ENCODE measurements at regions not wholly inside any gene's neighbourhood (a gene's known extent, or its start where the extent isn't known, plus 50 kb on each side); places are given as distances from the start of the nearest gene placed in this dataset.

- Histone ChIP-seq H3K9me3 (ENCODE audit: control insufficient read depth, insufficient read depth, low read length) (no peaks in the 10 kb centered on the region), H3K27me3 (ENCODE audit: control insufficient read depth, insufficient read depth, low read length) (no peaks in the 10 kb centered on the region), H3K36me3 (ENCODE audit: control insufficient read depth, insufficient read depth, low read length) (no peaks in the 10 kb centered on the region), H3K4me1 (ENCODE audit: control insufficient read depth, insufficient read depth, low read length) (no peaks in the 10 kb centered on the region; the same call in 1 of the 2 replicates), H3K4me3 (ENCODE audit: low read length) (no peak overlapping the region), H3K27ac (ENCODE audit: low read length) (no peak overlapping the region)
- no CpG with 5 or more reads among the region's 2 CpGs for WGBS (ENCODE audit: insufficient coverage, insufficient read length)
- no peak for DNase-seq (ENCODE audit: low read depth, low spot score)
These were observed 178.6 kb downstream of the ZNF674 start for GRCh38 chrX:46366381-46367207.

- H3K9me3 ChIP-seq (ENCODE audit: control insufficient read depth, insufficient read depth, low read length), result no peaks in the 10 kb centered on the region
- DNase-seq (ENCODE audit: low read depth, low spot score), result no peak
- H3K36me3 ChIP-seq (ENCODE audit: control insufficient read depth, insufficient read depth, low read length), result no peaks in the 10 kb centered on the region
- WGBS (ENCODE audit: insufficient coverage, insufficient read length), result no CpG with 5 or more reads among the region's 1 CpG
- no peak overlapping the region for H3K4me3 ChIP-seq (ENCODE audit: low read length)
- no peak overlapping the region for H3K27ac ChIP-seq (ENCODE audit: low read length)
- no peaks in the 10 kb centered on the region for H3K4me1 ChIP-seq (ENCODE audit: control insufficient read depth, insufficient read depth, low read length)
- H3K27me3 ChIP-seq (ENCODE audit: control insufficient read depth, insufficient read depth, low read length), result no peaks in the 10 kb centered on the region
These were observed 190.7 kb downstream of the ZNF674 start for GRCh38 chrX:46354481-46354880.

- Histone ChIP-seq H3K4me1 (ENCODE audit: control insufficient read depth, insufficient read depth, low read length) (peaks cover 4% of the 10 kb centered on the region; the same call in 1 of the 2 replicates), H3K27me3 (ENCODE audit: control insufficient read depth, insufficient read depth, low read length) (no peaks in the 10 kb centered on the region), H3K4me3 (ENCODE audit: low read length) (no peak overlapping the region), H3K27ac (ENCODE audit: low read length) (no peak overlapping the region), H3K36me3 (ENCODE audit: control insufficient read depth, insufficient read depth, low read length) (no peaks in the 10 kb centered on the region), H3K9me3 (ENCODE audit: control insufficient read depth, insufficient read depth, low read length) (no peaks in the 10 kb centered on the region)
- DNase-seq (ENCODE audit: low read depth, low spot score), result no peak
- no CpG with 5 or more reads among the region's 1 CpG for WGBS (ENCODE audit: insufficient coverage, insufficient read length)
These were observed 203.4 kb downstream of the ZNF674 start for GRCh38 chrX:46341767-46342322.

GRCh38 chrX:46340696-46341095 is 204.5 kb downstream of the ZNF674 start:
- Histone ChIP-seq H3K4me1 (ENCODE audit: control insufficient read depth, insufficient read depth, low read length) (peaks cover 4% of the 10 kb centered on the region; the same call in 1 of the 2 replicates), H3K36me3 (ENCODE audit: control insufficient read depth, insufficient read depth, low read length) (no peaks in the 10 kb centered on the region), H3K27ac (ENCODE audit: low read length) (no peak overlapping the region), H3K4me3 (ENCODE audit: low read length) (no peak overlapping the region), H3K27me3 (ENCODE audit: control insufficient read depth, insufficient read depth, low read length) (no peaks in the 10 kb centered on the region), H3K9me3 (ENCODE audit: control insufficient read depth, insufficient read depth, low read length) (no peaks in the 10 kb centered on the region)
- DNase-seq (ENCODE audit: low read depth, low spot score), result no peak

GRCh38 chrX:46333550-46333949 is 211.7 kb downstream of the ZNF674 start:
- no peak overlapping the region for H3K4me3 ChIP-seq (ENCODE audit: low read length)
- no peak for DNase-seq (ENCODE audit: low read depth, low spot score)
- WGBS (ENCODE audit: insufficient coverage, insufficient read length), result no CpG with 5 or more reads among the region's 5 CpGs
- no peaks in the 10 kb centered on the region for H3K36me3 ChIP-seq (ENCODE audit: control insufficient read depth, insufficient read depth, low read length)
- H3K9me3 ChIP-seq (ENCODE audit: control insufficient read depth, insufficient read depth, low read length), result no peaks in the 10 kb centered on the region
- no peak overlapping the region for H3K27ac ChIP-seq (ENCODE audit: low read length)
- no peaks in the 10 kb centered on the region for H3K4me1 ChIP-seq (ENCODE audit: control insufficient read depth, insufficient read depth, low read length)
- H3K27me3 ChIP-seq (ENCODE audit: control insufficient read depth, insufficient read depth, low read length), result no peaks in the 10 kb centered on the region

- H3K4me1 ChIP-seq (ENCODE audit: control insufficient read depth, insufficient read depth, low read length), result peaks cover 3% of the 10 kb centered on the region; the same call in 1 of the 2 replicates
- H3K4me3 ChIP-seq (ENCODE audit: low read length), result no peak overlapping the region
- no peaks in the 10 kb centered on the region for H3K9me3 ChIP-seq (ENCODE audit: control insufficient read depth, insufficient read depth, low read length)
- no peak for DNase-seq (ENCODE audit: low read depth, low spot score)
- H3K36me3 ChIP-seq (ENCODE audit: control insufficient read depth, insufficient read depth, low read length), result no peaks in the 10 kb centered on the region
- no peak overlapping the region for H3K27ac ChIP-seq (ENCODE audit: low read length)
- no peaks in the 10 kb centered on the region for H3K27me3 ChIP-seq (ENCODE audit: control insufficient read depth, insufficient read depth, low read length)
These were observed 214.2 kb downstream of the ZNF674 start for GRCh38 chrX:46330981-46331380.

GRCh38 chrX:46330513-46330912 is 214.7 kb downstream of the ZNF674 start:
- no peaks in the 10 kb centered on the region for H3K36me3 ChIP-seq (ENCODE audit: control insufficient read depth, insufficient read depth, low read length)
- no peaks in the 10 kb centered on the region for H3K27me3 ChIP-seq (ENCODE audit: control insufficient read depth, insufficient read depth, low read length)
- WGBS (ENCODE audit: insufficient coverage, insufficient read length), result no CpG with 5 or more reads among the region's 2 CpGs
- H3K9me3 ChIP-seq (ENCODE audit: control insufficient read depth, insufficient read depth, low read length), result no peaks in the 10 kb centered on the region
- H3K27ac ChIP-seq (ENCODE audit: low read length), result no peak overlapping the region
- H3K4me1 ChIP-seq (ENCODE audit: control insufficient read depth, insufficient read depth, low read length), result peaks cover 3% of the 10 kb centered on the region; the same call in 1 of the 2 replicates
- DNase-seq (ENCODE audit: low read depth, low spot score), result no peak
- no peak overlapping the region for H3K4me3 ChIP-seq (ENCODE audit: low read length)

GRCh38 chrX:46328133-46328532 is 217.1 kb downstream of the ZNF674 start:
- Histone ChIP-seq H3K9me3 (ENCODE audit: control insufficient read depth, insufficient read depth, low read length) (no peaks in the 10 kb centered on the region), H3K27ac (ENCODE audit: low read length) (no peak overlapping the region), H3K36me3 (ENCODE audit: control insufficient read depth, insufficient read depth, low read length) (no peaks in the 10 kb centered on the region), H3K4me1 (ENCODE audit: control insufficient read depth, insufficient read depth, low read length) (peaks cover 5% of the 10 kb centered on the region; the same call in 1 of the 2 replicates), H3K27me3 (ENCODE audit: control insufficient read depth, insufficient read depth, low read length) (no peaks in the 10 kb centered on the region), H3K4me3 (ENCODE audit: low read length) (no peak overlapping the region)
- DNase-seq (ENCODE audit: low read depth, low spot score), result no peak
- no CpG with 5 or more reads among the region's 1 CpG for WGBS (ENCODE audit: insufficient coverage, insufficient read length)

- Histone ChIP-seq H3K27me3 (ENCODE audit: control insufficient read depth, insufficient read depth, low read length) (no peaks in the 10 kb centered on the region), H3K9me3 (ENCODE audit: control insufficient read depth, insufficient read depth, low read length) (no peaks in the 10 kb centered on the region), H3K27ac (ENCODE audit: low read length) (peak overlapping the region; percentile 63), H3K4me3 (ENCODE audit: low read length) (no peak overlapping the region), H3K36me3 (ENCODE audit: control insufficient read depth, insufficient read depth, low read length) (no peaks in the 10 kb centered on the region), H3K4me1 (ENCODE audit: control insufficient read depth, insufficient read depth, low read length) (peaks cover 5% of the 10 kb centered on the region; the same call in 1 of the 2 replicates)
- peak; percentile 52 for DNase-seq (ENCODE audit: low read depth, low spot score)
- WGBS (ENCODE audit: insufficient coverage, insufficient read length), result no CpG with 5 or more reads among the region's 7 CpGs
These were observed 217.6 kb downstream of the ZNF674 start for GRCh38 chrX:46327566-46328115.

- Histone ChIP-seq H3K36me3 (ENCODE audit: control insufficient read depth, insufficient read depth, low read length) (no peaks in the 10 kb centered on the region), H3K27ac (ENCODE audit: low read length) (no peak overlapping the region), H3K4me3 (ENCODE audit: low read length) (no peak overlapping the region), H3K27me3 (ENCODE audit: control insufficient read depth, insufficient read depth, low read length) (no peaks in the 10 kb centered on the region), H3K9me3 (ENCODE audit: control insufficient read depth, insufficient read depth, low read length) (no peaks in the 10 kb centered on the region), H3K4me1 (ENCODE audit: control insufficient read depth, insufficient read depth, low read length) (peaks cover 5% of the 10 kb centered on the region; the same call in 1 of the 2 replicates)
- no CpG with 5 or more reads among the region's 3 CpGs for WGBS (ENCODE audit: insufficient coverage, insufficient read length)
- DNase-seq (ENCODE audit: low read depth, low spot score), result no peak
These were observed 219.1 kb downstream of the ZNF674 start for GRCh38 chrX:46326161-46326560.
